RWPE2 (cell line): ENCODE measurements at regions not wholly inside any gene's neighbourhood (a gene's known extent, or its start where the extent isn't known, plus 50 kb on each side); places are given as distances from the start of the nearest gene placed in this dataset.

ENCODE experiments used
- ATAC-seq: fragments of 200-7000 bp; cut with Tn5 transposase; 3 replicates; pipeline ENCODE4 v1.9.1; 2021; ENCODE audit warnings: low read depth
- DNase-seq: peaks from one replicate; pipeline ENCODE4 v3.0.0-alpha.2; 2020; ENCODE audit warnings: low spot score
- H3K27ac ChIP-seq: fragments of 450-650 bp; 2 replicates; pipeline ENCODE4 v1.5.1; 2017; ENCODE audit warnings: mild to moderate bottlenecking; ENCODE audit not compliant: poor library complexity, severe bottlenecking
- H3K27me3 ChIP-seq: fragments of 250-450 bp; sonication (Bioruptor Pico); 2 replicates; pipeline ENCODE4 v1.5.1; 2021; ENCODE audit warnings: mild to moderate bottlenecking, moderate library complexity; ENCODE audit not compliant: insufficient read depth, poor library complexity, severe bottlenecking
- H3K36me3 ChIP-seq: fragments of 250-450 bp; sonication (Bioruptor Pico); 2 replicates; pipeline ENCODE4 v1.5.1; 2020; ENCODE audit warnings: low read depth, mild to moderate bottlenecking, moderate library complexity
- H3K4me1 ChIP-seq: fragments of 250-450 bp; sonication (Bioruptor Pico); 2 replicates; pipeline ENCODE4 v1.5.1; 2021; ENCODE audit warnings: mild to moderate bottlenecking, moderate library complexity; ENCODE audit not compliant: insufficient read depth, poor library complexity, severe bottlenecking
- H3K4me3 ChIP-seq: fragments of 250-450 bp; sonication (Bioruptor Pico); 2 replicates; pipeline ENCODE4 v1.5.1; 2021; ENCODE audit warnings: mild to moderate bottlenecking, moderate library complexity; ENCODE audit not compliant: severe bottlenecking
- H3K9me3 ChIP-seq: fragments of 250-450 bp; sonication (Bioruptor Pico); 2 replicates; pipeline ENCODE4 v1.5.1; 2021; ENCODE audit warnings: mild to moderate bottlenecking, moderate library complexity; ENCODE audit not compliant: severe bottlenecking
- TF ChIP-seq, protein P1 (sequence below): fragments of 450-650 bp; IDR thresholded peaks from one replicate; pipeline ENCODE4 v1.5.1; 2017; ENCODE audit warnings: mild to moderate bottlenecking, moderate library complexity; ENCODE audit not compliant: poor library complexity, severe bottlenecking

DNA sequence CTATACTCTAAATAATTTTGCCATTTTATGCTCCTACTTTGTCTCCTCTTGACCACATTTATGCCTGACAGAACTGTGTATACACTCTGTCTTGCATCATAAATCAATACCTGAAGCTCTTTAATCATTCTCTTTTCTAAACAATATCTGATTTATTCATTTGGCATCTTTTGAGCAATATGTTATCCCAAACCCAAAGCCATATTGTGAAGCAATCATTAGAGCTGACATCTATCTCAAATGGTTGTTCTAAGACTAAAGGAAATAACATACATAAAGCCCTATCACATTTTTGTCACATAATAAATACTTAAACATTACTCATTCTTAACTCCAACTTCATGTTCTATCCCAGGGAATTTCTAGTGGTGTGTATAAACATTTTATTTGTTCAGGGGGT is 717.6 kb downstream of the SORCS1 start:
- H3K9me3 ChIP-seq, result no peaks in the 10 kb centered on the region
- H3K27ac ChIP-seq, result peak overlapping the region; percentile 46
- peaks cover 15% of the 10 kb centered on the region for H3K4me1 ChIP-seq
- no peaks in the 10 kb centered on the region for H3K36me3 ChIP-seq
- no peak for DNase-seq
- H3K27me3 ChIP-seq, result no peaks in the 10 kb centered on the region
- peak; percentile 54 for ATAC-seq
- TF ChIP-seq, protein P1, sequence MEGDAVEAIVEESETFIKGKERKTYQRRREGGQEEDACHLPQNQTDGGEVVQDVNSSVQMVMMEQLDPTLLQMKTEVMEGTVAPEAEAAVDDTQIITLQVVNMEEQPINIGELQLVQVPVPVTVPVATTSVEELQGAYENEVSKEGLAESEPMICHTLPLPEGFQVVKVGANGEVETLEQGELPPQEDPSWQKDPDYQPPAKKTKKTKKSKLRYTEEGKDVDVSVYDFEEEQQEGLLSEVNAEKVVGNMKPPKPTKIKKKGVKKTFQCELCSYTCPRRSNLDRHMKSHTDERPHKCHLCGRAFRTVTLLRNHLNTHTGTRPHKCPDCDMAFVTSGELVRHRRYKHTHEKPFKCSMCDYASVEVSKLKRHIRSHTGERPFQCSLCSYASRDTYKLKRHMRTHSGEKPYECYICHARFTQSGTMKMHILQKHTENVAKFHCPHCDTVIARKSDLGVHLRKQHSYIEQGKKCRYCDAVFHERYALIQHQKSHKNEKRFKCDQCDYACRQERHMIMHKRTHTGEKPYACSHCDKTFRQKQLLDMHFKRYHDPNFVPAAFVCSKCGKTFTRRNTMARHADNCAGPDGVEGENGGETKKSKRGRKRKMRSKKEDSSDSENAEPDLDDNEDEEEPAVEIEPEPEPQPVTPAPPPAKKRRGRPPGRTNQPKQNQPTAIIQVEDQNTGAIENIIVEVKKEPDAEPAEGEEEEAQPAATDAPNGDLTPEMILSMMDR, result no peak
- no peak overlapping the region for H3K4me3 ChIP-seq

GRCh38 chr10:106442223-106442622 is 722.3 kb downstream of the SORCS1 start:
- peak overlapping the region; percentile 100 for H3K27ac ChIP-seq
- peaks cover 61% of the 10 kb centered on the region for H3K4me1 ChIP-seq
- DNase-seq (no peak), ATAC-seq (no peak)
- no peaks in the 10 kb centered on the region for H3K9me3 ChIP-seq
- H3K27me3 ChIP-seq, result no peaks in the 10 kb centered on the region
- H3K4me3 ChIP-seq, result no peak overlapping the region
- H3K36me3 ChIP-seq, result no peaks in the 10 kb centered on the region
- TF ChIP-seq, protein P1, result no peak

DNA sequence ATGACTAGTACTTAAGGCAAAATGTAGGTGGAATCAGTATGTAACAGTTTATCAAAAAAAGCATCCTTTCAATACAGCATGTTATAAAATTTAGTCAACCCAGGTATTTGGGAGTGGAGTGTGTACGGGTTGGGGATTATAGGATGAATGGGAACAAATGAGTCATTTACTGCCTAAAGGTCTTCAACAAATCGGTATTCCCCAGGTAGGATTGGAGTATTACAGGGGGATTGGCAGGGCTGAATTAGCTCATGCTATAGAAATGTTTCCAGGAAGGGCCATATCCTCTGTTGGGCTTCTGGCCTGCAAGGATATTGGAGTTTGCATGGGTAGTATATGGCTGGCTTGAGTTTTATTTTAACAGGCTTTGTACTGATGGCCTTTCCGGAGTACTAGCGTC is 723.7 kb downstream of the SORCS1 start:
- H3K4me1 ChIP-seq, result peaks cover 66% of the 10 kb centered on the region
- peak; percentile 57 for DNase-seq
- no peak overlapping the region for H3K4me3 ChIP-seq
- TF ChIP-seq, protein P1, result no peak
- no peaks in the 10 kb centered on the region for H3K9me3 ChIP-seq
- peak; percentile 74 for ATAC-seq
- H3K27me3 ChIP-seq, result no peaks in the 10 kb centered on the region
- H3K36me3 ChIP-seq, result no peaks in the 10 kb centered on the region
- peak overlapping the region; percentile 100 for H3K27ac ChIP-seq

- DNase-seq, result no peak
- no peaks in the 10 kb centered on the region for H3K36me3 ChIP-seq
- no peaks in the 10 kb centered on the region for H3K27me3 ChIP-seq
- H3K9me3 ChIP-seq, result no peaks in the 10 kb centered on the region
- peak; percentile 65 for ATAC-seq
- H3K4me3 ChIP-seq, result no peak overlapping the region
- H3K4me1 ChIP-seq, result peaks cover 70% of the 10 kb centered on the region
- peak overlapping the region; percentile 100 for H3K27ac ChIP-seq
- TF ChIP-seq, protein P1, result no peak
These were observed 724.2 kb downstream of the SORCS1 start for GRCh38 chr10:106440355-106440754.

GRCh38 chr10:106439366-106439765 is 725.1 kb downstream of the SORCS1 start:
- Histone ChIP-seq H3K9me3 (peaks cover 2% of the 10 kb centered on the region), H3K36me3 (peaks cover under 1% of the 10 kb centered on the region), H3K4me1 (peaks cover 75% of the 10 kb centered on the region), H3K27me3 (no peaks in the 10 kb centered on the region), H3K27ac (peak overlapping the region; percentile 100), H3K4me3 (no peak overlapping the region)
- DNase-seq, result no peak
- TF ChIP-seq, protein P1, result no peak
- no peak for ATAC-seq
